SH-SY5Y (cell line): ENCODE measurements at regions not wholly inside any gene's neighbourhood (a gene's known extent, or its start where the extent isn't known, plus 50 kb on each side); places are given as distances from the start of the nearest gene placed in this dataset.

Source experiments
- GATA2 ChIP-seq: IDR thresholded peaks from 2 replicates; pipeline ENCODE4 v1.6.1; 2011; ENCODE audit warnings: mild to moderate bottlenecking, low read depth, low read length
- GATA3 ChIP-seq: IDR thresholded peaks from 2 replicates; pipeline ENCODE4 v1.6.1; 2011; ENCODE audit warnings: low read depth, mild to moderate bottlenecking, low read length, moderate library complexity

GRCh38 chrX:128616933-128617332, 564.7 kb upstream of the ACTRT1 start:
- TF ChIP-seq GATA3 (no peak), GATA2 (no peak)

GRCh38 chrX:128601706-128602105, 549.5 kb upstream of the ACTRT1 start:
- TF ChIP-seq GATA2 = no peak
- no peak for TF ChIP-seq GATA3

GRCh38 chrX:128599632-128600031, 547.4 kb upstream of the ACTRT1 start:
- no peak for TF ChIP-seq GATA3
- no peak for TF ChIP-seq GATA2

GRCh38 chrX:128582036-128582435, 529.8 kb upstream of the ACTRT1 start:
- TF ChIP-seq GATA3 (no peak), GATA2 (no peak)

GRCh38 chrX:128581615-128582014, 529.4 kb upstream of the ACTRT1 start:
- TF ChIP-seq GATA3 = no peak
- TF ChIP-seq GATA2 = no peak

GRCh38 chrX:128543114-128543513, 490.9 kb upstream of the ACTRT1 start:
- TF ChIP-seq GATA3 = no peak

- TF ChIP-seq GATA2 (no peak), GATA3 (no peak)
Measured at GRCh38 chrX:128518508-128518907, 466.3 kb upstream of the ACTRT1 start.

- TF ChIP-seq GATA2 = no peak
- no peak for TF ChIP-seq GATA3
Measured at GRCh38 chrX:128517691-128518090, 465.5 kb upstream of the ACTRT1 start.

- TF ChIP-seq GATA3 (no peak), GATA2 (no peak)
Measured at GRCh38 chrX:128504496-128504895, 452.3 kb upstream of the ACTRT1 start.

- no peak for TF ChIP-seq GATA2
- no peak for TF ChIP-seq GATA3
Measured at GRCh38 chrX:128464116-128464515, 411.9 kb upstream of the ACTRT1 start.

GRCh38 chrX:128460835-128461234, 408.6 kb upstream of the ACTRT1 start:
- TF ChIP-seq GATA2 = no peak
- TF ChIP-seq GATA3 = no peak

GRCh38 chrX:128458888-128459287, 406.7 kb upstream of the ACTRT1 start:
- TF ChIP-seq GATA2 = no peak
- TF ChIP-seq GATA3 = no peak

- TF ChIP-seq GATA3 (no peak), GATA2 (no peak)
Measured at GRCh38 chrX:128457674-128458073, 405.5 kb upstream of the ACTRT1 start.

GRCh38 chrX:128439159-128439558, 387.0 kb upstream of the ACTRT1 start:
- TF ChIP-seq GATA3 = no peak
- TF ChIP-seq GATA2 = no peak

GRCh38 chrX:128438082-128438481, 385.9 kb upstream of the ACTRT1 start:
- TF ChIP-seq GATA2 (no peak), GATA3 (no peak)

- no peak for TF ChIP-seq GATA2
- no peak for TF ChIP-seq GATA3
Measured at GRCh38 chrX:128436397-128437103, 384.3 kb upstream of the ACTRT1 start.
